Fibroblast of skin of left quadriceps (primary cell): ENCODE measurements at regions not wholly inside any gene's neighbourhood (a gene's known extent, or its start where the extent isn't known, plus 50 kb on each side); places are given as distances from the start of the nearest gene placed in this dataset.

Experiments
- DNase-seq, 2 experiments: peaks; one replicate each; pipeline ENCODE4 v3.0.0-alpha.2; 2013; ENCODE audit warnings: low read depth in 2 of 2

- no peak for DNase-seq
Measured at GRCh38 chr22:49604732-49605302, 222.9 kb downstream of the BRD1 start.

- DNase-seq: no peak
Measured at GRCh38 chr22:49603016-49603415, 224.7 kb downstream of the BRD1 start.

- DNase-seq: no peak
Measured at GRCh38 chr22:49602481-49602880, 225.2 kb downstream of the BRD1 start.

GRCh38 chr22:49601614-49602321 is 225.9 kb downstream of the BRD1 start:
- DNase-seq: no peak

DNA sequence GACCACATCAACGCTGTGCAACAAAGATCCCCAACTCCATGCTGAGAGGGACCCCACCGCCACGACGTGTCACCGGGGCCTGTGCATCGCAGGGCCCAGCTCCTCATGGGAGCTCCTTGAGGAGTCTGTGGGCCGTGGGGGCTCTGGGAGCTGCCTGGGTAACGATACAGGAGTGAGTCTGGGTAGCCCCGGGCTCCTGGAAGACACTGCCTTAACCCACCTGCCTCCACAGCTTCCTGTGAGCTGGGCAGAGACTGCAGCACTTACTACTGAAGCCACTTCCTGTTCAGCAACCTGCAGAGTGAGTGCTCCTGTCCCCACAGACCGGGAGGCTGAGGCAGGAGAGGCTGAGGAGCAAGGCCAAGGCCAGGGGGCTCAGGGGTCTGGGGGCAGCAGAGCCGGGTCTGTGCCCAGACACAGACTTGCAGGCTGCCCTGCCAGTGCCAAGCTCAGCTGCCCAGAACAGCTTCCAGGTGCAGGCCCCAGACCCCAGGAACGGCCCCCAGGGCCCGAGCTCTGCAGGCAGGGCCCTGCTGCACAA is 226.7 kb downstream of the BRD1 start:
- no peak for DNase-seq

GRCh38 chr22:49600468-49600867 is 227.2 kb downstream of the BRD1 start:
- no peak for DNase-seq

DNA sequence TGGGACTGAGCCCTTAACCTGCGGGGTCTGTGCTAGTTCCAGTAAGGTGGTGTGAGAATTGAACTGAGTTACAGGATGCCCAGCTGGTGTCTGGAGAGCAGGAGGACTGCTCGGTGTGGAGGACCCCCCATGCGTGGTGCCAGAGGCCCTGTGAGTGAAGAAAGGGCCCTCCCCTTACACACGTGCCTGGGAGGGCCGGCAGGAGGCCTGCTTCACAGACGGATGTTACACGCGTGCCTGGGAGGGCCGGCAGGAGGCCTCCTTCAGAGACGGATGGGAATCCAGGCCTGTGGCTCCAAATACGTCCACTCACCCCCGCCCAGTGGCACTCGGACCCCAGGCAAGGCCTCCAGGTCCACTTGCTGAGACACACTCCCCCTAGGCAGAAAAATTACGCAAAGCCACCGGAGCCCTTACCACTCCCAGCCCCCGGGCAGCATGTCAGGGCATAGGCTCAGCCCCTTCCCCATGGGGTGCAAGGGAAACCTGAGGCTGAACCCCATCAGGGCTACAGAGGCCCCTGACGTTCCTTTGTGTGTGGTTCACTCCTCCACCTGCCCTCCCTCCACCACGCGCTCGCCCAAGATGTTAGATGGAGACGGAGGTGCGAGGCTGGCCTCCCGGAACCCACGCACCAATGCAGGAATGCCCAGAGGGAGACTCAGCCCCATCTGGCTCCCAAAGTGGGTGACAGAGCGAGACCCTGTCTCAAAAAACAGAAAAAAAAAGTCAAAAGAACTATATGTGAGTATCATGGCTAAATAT is 227.8 kb downstream of the BRD1 start:
- no peak for DNase-seq

DNA sequence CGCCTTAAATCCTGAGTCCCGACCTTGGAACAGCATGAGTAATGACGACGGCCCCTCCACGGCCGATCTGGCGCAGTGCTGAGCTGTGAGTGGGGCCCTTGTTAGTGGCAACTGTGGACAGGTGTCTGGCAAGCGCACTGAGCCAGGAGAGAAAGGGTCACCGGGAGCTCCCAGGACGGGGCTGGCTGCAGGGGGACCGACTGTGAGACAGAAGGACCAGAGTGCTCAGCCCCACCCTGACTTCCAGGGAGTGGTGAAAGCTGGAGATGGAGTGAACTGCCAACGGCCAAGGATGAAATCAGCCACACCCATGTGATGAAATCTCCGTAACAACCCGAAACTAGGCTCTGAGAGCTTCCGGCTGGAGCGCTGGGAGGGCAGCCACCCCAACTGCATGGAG is 228.6 kb downstream of the BRD1 start:
- no peak for DNase-seq

DNA sequence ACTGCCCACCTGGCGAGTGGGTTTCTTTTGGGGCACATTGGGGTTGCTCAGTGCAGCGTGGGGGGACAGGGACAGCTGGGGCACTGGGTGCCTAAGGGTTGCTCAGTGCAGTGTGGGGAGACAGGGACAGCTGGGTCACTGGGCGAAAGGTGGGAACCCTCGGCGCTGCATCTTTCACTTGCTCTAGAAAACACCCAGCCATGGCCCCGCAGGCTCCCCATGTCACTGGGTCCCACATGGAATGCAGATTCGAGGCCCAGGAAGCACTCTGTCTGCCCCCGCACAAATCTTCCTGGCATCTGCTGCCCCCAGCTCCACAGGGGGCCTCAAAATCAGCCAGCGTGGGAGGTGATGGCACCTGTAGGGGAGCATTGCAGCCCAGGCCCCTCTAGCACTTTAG is 229.3 kb downstream of the BRD1 start:
- no peak for DNase-seq

DNA sequence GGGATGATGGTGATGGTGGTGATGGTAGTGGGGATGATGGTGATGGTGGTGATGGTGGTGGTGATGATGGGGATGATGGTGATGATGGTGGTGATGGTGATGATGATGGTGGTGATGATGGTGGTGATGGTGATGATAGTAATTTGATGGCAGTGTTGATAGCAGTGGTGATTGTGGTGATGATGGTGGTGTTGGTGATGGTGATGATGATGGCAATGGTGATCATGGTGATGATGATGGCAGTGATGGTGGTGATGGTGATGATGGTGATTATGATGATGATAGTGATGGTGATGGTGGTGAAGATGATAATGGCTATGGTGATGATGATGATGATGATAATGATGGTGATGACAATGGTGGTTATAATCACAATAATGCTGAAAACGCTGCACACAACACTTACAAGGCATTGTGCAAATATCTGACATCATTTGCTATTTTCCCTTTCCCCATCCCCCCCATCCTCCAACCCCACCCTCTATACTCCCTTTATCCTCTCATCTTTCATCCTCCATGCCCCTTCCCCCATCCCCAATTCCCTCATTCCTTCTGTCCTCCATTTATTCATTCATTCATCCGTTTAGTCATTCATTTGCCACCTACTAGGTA is 230.1 kb downstream of the BRD1 start:
- DNase-seq: no peak

GRCh38 chr22:49595465-49596078 is 232.1 kb downstream of the BRD1 start:
- no peak for DNase-seq

- DNase-seq: no peak
Measured at GRCh38 chr22:49594078-49594477, 233.6 kb downstream of the BRD1 start.

- DNase-seq: no peak
Measured at GRCh38 chr22:49593509-49593908, 234.2 kb downstream of the BRD1 start.

GRCh38 chr22:49592780-49593501 is 234.7 kb downstream of the BRD1 start:
- DNase-seq: no peak

DNA sequence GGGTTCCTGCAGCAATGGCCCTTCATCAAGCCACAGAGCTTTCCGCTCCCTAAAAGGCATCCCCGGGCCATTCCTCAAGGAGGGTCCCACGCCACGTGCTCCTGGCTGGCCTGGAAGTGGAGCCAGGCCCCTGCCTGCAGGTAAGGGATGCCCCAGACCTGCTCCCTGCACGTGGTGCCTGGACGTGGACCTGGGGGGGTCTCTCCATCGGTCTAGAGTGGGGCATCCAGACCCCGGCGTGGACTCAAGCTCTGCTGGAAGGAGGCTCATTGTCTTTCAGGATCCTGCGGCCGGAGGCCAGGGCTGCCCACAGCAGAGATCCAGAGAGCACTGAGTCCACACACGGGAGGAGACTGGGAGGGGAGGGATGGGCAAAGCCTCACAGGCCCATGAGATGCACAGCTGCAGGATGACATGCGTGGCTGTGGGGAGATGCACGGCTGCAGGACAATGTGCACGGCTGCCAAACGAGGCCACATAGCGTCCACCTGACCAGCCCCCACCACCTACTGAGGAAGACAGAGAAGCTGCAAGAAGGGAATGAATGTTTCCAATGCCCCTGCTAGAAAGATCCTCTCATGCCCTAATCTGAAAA is 236.7 kb downstream of the BRD1 start:
- no peak for DNase-seq

GRCh38 chr22:49590381-49590780 is 237.3 kb downstream of the BRD1 start:
- DNase-seq: no peak

DNA sequence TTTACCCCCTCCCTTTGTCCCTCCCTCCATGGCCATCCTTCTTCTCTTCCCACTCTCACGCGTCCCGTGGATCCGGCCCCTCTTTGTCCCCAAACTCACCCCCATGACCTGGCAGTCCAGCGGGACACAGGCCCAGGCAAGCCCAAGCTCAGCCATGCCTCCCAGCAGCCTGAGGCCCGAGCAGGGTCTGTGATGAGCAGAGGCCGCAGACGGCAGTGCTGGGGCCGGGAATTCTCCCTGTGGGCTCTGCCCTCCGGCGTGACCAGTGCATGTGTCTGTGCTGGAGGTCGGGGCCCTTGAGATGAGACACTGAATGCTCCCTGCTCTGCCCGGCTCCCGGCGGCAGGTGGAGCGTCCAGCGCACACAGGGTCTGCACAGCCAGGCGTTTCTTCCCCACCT is 237.9 kb downstream of the BRD1 start:
- no peak for DNase-seq

DNA sequence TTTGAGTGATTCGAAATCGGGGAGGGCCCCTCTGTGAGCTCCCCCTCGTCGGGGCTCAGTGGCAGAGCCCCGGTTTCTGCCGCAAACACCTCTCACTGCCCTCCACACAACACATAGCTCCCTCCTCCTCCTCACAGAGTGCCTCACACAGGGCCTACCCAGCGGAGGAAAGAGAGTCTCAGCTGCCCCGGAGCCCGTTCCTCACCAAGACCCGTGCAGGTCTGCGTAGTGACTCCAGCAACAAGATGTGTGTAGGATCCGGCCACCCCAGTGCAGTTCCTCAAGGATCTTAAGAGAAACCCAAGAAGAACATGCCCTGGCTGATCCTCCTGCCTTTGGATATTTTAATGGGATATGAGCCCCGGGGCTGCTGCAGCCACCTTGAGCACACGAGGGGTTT is 238.4 kb downstream of the BRD1 start:
- DNase-seq: no peak

GRCh38 chr22:49588739-49589138 is 238.9 kb downstream of the BRD1 start:
- no peak for DNase-seq

DNA sequence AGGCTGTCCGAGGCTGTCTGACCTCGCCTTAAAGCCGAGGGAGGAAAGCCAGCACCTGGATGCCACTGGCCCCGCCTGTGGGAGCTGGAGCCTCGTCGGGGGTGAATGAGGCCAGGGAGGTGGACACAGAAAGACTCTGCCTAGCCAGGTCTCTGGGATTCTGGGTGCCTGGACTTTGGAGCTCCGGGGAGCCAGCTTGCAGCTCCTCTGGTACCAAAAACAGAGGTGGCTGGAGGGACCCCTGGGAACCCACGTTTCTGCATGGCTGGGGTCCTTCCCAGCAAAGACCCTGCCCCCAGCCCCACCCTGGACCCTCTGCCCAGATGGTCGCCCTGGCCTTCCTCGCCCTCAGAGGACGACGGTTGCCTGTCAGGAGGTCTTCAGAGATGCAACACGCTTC is 239.7 kb downstream of the BRD1 start:
- DNase-seq: no peak

DNA sequence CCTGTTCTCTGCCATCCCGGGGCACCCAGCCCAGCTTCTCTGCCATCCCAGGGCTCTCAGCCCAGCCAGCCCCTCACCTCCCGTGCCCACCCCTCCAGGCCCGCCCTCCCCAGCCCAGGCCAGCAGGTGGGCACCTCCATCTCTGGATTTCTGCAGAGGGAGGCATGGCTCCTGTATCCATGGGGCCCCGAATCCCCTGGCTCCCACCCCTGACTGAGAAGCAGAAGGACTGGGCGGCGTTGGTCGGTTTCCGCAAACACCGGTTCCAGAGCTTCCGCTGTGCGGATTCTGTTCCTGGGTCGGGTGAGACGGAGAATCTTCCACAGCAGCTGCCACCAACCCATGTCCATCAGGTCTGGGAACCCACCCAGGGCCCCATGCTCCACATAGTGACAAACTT is 240.3 kb downstream of the BRD1 start:
- no peak for DNase-seq
